NAMALWA (cell line): ENCODE measurements at regions not wholly inside any gene's neighbourhood (a gene's known extent, or its start where the extent isn't known, plus 50 kb on each side); places are given as distances from the start of the nearest gene placed in this dataset.
"Not testable (repeated sequence)": the region's sequence is repeated elsewhere in the genome, so short reads cannot be mapped to it uniquely, and the experiment has no call there.

Experiments used
- DNase-seq: peaks from one replicate; pipeline ENCODE4 v3.0.0-alpha.2; 2015; ENCODE audit warnings: low spot score

DNA sequence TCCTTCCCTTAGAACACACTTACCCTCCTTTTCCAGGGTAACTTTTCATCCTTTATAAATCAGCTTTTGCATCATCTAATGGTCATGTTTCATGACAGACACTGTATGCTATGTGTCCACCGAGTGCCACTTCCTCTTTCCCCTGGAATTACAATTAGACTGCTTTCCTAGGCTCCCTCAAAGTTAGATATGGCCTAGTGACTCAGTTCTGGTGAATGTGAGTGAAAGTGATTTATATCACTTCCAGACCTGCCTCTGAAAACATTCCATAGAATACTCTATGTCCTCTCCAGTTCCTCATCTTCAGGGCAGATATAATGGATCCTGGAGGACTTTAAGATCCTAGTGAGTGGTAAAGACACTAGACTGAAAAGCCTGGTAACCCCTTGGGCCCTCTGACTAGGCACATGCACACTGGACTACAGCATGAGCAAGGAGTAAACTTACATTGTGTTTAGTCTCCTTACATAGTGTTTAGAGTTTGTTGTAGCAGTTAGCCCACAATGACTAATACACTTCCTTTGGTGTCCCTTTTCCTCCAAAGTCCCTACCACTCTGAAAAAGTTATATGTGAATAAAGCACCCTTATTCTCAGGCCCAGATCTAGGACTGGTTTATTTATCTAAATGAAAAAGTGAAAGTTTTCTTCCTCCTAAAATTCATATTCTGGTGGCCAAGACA lies 59.3 kb downstream of the GPR88 start:
- DNase-seq = no peak

DNA sequence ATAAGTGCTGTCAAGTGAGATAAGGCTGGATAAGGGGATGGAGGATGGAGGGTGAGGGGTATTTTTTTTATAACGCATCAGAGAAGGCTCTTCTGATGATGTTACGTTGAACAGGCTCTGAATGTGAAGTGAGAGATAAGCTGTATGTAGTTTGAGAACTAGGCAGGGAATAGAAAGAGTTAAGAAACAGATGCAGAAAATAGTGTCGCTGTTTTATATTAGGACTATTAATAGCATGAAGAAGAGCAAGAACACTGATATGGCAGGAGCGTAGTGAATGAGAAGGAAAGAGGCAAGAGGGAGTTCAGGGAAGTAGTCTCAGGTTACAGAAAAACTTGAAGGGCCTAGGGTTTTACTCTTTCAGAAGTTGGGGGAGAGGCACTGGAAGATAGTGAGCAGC lies 59.8 kb downstream of the GPR88 start:
- DNase-seq = no peak

DNA sequence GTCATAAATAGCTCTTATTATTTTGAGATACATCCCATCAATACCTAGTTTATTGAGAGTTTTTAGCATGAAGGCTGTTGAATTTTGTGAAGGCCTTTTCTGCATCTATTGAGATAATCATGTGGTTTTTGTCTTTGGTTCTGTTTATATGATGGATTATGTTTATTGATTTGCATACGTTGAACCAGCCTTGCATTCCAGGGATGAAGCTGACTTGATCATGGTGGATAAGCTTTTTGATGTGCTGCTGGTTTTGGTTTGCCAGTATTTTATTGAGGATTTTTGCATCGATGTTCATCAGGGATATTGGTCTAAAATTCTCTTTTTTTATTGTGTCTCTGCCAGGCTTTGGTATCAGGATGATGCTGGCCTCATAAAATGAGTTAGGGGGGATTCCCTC lies 62.4 kb downstream of the GPR88 start:
- not testable (repeated sequence) for DNase-seq

DNA sequence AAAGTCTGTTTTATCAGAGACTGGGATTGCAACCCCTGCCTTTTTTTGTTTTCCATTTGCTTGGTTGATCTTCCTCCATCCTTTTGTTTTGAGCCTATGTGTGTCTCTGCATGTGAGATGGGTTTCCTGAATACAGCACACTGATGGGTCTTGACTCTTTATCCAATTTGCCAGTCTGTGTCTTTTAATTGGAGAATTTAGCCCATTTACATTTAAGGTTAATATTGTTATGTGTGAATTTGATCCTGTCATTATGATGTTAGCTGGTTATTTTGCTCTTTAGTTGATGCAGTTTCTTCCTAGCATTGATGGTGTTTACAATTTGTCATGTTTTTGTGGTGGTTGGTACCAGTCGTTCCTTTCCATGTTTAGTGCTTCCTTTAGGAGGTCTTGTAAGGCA lies 64.1 kb downstream of the GPR88 start:
- DNase-seq = not testable (repeated sequence)

- DNase-seq = no peak
Measured at GRCh38 chr1:100604372-100604771, 66.4 kb downstream of the GPR88 start.

GRCh38 chr1:100606438-100606837 lies 68.5 kb downstream of the GPR88 start:
- DNase-seq = peak; percentile 6

- no peak for DNase-seq
Measured at GRCh38 chr1:100607628-100608240, 69.8 kb downstream of the GPR88 start.

DNA sequence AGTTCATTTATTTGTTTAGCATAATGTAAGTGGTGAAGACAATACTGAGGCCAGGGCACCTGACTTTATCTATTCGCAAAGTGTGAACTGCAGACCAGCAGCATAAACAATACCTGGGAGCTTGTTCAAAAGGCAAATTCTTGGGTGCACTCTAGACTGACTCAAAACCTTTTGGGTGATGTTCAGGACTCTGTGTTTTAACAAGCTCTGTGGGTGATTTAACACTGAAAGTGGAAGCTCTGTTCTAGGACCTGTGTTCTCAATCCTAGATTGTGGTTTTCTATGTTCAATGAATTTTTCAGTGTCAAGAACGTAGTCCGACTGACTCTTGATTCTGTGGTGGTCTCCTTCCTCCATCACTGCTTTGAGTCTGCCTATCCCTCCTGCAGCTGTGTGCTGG lies 71.9 kb downstream of the GPR88 start:
- no peak for DNase-seq

DNA sequence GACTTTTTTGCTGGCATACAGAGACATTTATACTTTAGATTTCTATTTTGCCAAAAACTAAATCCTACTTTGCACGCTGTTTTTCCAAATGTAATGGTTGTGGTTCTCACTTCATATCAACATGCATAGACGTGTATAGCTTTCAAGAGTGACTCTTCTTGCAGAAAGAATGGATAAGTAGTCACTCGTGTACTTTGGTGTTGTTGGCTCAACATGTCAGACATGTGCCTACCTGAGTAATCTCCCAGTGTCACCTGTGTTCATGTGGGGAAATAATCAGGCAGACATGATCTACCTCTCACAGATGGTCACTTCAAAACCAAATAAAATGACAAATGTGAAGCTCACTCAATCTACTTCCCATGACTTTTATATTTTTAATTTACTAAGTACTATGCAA lies 73.1 kb downstream of the GPR88 start:
- DNase-seq = no peak

- no peak for DNase-seq
Measured at GRCh38 chr1:100612540-100612939, 74.6 kb downstream of the GPR88 start.

GRCh38 chr1:100613817-100614559 lies 76.0 kb downstream of the GPR88 start:
- no peak for DNase-seq

DNA sequence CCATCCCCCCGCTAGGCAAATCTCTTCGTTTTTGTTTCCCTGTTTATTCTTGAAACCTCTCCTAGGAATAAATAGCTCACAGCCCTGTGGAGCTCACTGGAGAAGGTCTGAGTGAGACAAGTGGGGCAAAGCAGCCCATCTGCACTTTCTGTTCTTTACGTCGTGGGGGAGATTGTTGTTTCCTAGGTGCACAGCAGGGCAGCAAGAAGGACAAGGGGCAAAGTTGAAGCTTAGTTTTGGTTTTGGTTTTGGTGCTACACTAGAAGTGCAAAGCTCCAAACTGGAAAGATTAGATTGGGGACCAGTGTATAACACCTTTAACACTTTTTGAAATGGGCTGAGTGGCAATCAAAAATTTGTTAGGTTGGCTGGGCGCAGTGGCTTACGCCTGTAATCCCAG lies 76.6 kb downstream of the GPR88 start:
- DNase-seq = no peak

GRCh38 chr1:100615686-100616085 lies 77.7 kb downstream of the GPR88 start:
- DNase-seq = no peak

GRCh38 chr1:100616121-100616621 lies 78.2 kb downstream of the GPR88 start:
- DNase-seq = no peak

DNA sequence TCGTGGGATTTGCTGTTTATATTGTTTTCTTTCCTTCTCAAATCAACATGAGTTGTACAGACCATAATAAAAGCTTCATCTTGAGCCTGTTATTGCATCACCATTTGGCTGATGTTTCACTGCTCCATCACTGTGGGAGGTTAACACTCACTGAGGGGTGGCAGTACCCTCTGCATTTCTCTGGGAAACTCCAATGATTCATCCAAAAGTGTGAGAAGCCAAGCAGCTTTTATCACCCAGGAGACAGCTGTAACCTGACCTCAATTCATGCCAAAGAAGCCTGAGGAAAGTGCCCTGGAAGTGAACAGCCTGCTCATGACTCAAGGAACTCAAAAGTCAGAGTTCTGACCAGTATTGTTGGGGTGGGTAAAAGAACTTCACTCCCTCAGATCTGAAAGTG lies 84.1 kb downstream of the GPR88 start:
- DNase-seq = no peak

- DNase-seq = no peak
Measured at GRCh38 chr1:100622506-100622905, 84.6 kb downstream of the GPR88 start.

- DNase-seq = no peak
Measured at GRCh38 chr1:100622966-100623762, 85.2 kb downstream of the GPR88 start.

- DNase-seq = no peak
Measured at GRCh38 chr1:100624886-100625610, 87.1 kb downstream of the GPR88 start.

- DNase-seq = no peak
Measured at GRCh38 chr1:100626397-100626796, 88.5 kb downstream of the GPR88 start.

DNA sequence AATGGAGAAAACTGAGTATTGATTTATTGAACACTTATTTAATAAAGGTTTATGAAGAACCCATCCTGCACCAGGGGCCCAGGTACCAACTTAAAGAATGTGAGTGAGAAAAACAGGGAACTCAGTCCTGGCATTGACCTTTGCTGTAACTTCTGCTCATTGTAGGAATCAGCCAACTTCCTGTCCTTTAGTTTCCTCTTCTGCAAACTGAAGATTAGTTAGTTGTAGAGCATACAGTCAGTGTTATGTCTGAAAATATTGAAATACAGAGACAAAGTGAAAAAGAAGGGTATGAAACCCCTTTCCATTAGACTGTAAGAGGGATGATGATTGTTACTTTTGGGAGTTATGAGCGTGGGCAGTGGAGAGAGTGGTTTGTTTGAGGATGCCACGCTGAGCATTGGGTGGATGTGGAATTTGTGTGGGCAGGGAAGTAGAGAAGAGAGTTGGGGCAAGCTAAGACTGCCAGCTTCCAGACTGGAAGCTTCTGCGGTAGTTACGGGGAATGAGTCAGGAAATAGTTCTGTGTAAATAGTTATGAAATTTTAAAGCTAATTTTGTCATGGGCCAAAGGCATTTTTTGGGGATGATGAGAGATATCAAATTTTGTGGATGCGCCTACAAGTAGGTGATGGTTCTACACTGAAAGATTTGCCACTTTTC lies 89.2 kb downstream of the GPR88 start:
- no peak for DNase-seq

GRCh38 chr1:100627936-100628335 lies 90.0 kb downstream of the GPR88 start:
- DNase-seq = no peak
